ENCODE measurements at regions not wholly inside any gene's neighbourhood (a gene's known extent, or its start where the extent isn't known, plus 50 kb on each side); places are given as distances from the start of the nearest gene placed in this dataset.

DNA sequence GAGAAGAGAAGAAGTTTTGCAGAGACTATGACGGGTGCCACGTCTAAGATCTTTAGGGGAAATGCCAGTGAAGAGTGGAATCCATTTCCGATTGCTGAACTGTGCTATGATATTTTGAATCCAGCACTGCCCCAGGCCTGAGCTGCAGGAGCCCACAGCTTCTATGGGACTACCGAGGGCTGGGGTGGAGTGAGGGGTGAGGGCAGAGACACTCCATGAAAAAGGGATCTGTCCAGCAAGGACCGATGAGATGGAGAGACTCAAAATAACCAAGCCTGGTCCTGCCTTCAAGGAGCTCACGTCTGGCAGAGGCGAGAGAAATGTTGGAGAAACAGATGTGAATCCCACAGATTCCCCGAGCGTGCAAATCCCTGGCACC, 79.8 kb upstream of the MEF2A start:
- TF ChIP-seq, protein P1, sequence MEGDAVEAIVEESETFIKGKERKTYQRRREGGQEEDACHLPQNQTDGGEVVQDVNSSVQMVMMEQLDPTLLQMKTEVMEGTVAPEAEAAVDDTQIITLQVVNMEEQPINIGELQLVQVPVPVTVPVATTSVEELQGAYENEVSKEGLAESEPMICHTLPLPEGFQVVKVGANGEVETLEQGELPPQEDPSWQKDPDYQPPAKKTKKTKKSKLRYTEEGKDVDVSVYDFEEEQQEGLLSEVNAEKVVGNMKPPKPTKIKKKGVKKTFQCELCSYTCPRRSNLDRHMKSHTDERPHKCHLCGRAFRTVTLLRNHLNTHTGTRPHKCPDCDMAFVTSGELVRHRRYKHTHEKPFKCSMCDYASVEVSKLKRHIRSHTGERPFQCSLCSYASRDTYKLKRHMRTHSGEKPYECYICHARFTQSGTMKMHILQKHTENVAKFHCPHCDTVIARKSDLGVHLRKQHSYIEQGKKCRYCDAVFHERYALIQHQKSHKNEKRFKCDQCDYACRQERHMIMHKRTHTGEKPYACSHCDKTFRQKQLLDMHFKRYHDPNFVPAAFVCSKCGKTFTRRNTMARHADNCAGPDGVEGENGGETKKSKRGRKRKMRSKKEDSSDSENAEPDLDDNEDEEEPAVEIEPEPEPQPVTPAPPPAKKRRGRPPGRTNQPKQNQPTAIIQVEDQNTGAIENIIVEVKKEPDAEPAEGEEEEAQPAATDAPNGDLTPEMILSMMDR (conservative IDR thresholded peaks at IDR 0.05; ENCODE audit: low read length): no peak
- no peak for TF ChIP-seq EZH2phosphoT487 (IDR thresholded peaks at IDR 0.05; ENCODE audit: borderline replicate concordance)
